Inferior parietal cortex (tissue), 1 donor: ENCODE measurements at regions not wholly inside any gene's neighbourhood (a gene's known extent, or its start where the extent isn't known, plus 50 kb on each side); places are given as distances from the start of the nearest gene placed in this dataset.
A peak's percentile ranks its signal among the peaks of the same experiment; 100 is the strongest.

ENCODE experiments used
- DNase-seq: peaks from one replicate; pipeline ENCODE4 v3.0.0-alpha.2; 2016; ENCODE audit errors: extremely low spot score

DNA sequence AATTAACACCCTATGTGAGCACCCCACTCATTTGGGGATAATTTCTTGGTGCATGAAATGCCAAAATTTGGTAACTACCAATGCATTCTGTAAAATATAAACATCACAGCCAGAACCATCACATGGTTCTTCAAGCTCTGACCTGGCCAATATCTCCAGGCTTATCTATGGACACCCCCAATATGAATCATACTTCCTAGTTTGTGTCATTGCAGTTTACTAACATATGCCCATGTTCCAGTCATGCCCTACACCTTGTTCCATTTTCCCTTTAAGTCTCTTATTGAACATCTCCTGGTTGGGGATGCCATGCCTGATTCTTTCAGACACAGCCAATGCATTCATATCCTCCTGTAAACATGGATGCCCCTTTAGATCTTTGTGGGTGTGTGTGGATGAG lies 572.8 kb upstream of the BTBD3 start:
- DNase-seq: no peak

DNA sequence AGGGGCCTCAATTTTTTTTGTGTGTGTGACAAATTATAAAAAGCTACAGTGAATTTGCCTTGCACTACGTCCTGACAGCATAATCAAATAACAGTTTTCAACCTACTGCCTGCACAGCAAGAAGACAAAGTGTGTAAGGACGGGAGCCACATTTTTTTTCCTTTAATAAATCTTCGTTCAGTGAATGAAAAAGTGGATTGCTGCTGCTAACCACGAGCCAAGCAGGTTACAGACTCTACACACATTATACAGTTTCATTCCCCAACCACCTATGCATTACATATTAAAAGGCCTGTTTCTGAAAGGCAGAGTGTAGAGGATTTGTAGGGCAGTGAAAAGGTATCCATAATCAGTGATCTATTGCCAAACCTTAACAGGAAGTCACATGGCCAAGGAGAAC lies 570.0 kb upstream of the BTBD3 start:
- no peak for DNase-seq

GRCh38 chr20:11350126-11351005 lies 567.3 kb upstream of the BTBD3 start:
- no peak for DNase-seq

GRCh38 chr20:11352041-11352440 lies 565.7 kb upstream of the BTBD3 start:
- DNase-seq: no peak

DNA sequence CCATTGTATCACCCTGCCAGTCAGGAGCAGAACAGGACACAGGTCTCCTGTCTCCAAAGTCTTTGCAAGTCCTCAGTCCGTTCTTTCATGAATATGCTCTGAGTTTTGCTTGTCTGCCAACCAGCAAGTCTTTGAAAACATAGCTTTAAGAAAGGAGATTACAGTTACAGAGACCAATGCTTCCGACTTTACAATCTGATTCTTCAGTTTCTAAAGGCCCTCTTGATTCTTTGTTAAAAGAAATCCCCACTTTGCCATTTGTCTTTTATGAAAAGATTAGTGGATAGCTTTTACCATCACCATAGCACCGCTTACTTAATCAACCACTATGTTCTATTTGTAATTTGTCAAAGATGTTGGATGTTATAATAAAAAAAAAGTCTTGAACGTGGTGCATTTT lies 562.8 kb upstream of the BTBD3 start:
- DNase-seq: no peak

DNA sequence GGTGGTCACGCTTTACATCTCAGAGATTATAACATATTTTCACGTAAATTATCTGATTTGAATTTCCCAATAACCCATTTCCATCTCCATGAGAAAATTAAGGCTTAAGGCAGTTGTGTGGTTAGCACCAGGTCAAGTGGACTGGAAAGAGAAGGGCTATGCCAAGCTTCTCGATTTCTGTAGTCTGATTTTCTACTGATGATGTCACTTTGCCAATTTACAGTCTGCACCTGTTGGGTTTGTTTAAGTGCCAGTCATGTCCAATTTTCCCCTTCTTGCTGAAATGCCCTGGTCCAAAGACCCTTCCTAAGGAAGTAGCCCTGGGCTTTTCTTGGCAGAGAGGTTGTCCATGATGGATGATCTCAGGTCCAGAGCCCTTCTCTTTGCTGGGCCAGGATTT lies 562.3 kb upstream of the BTBD3 start:
- DNase-seq: no peak

GRCh38 chr20:11356061-11356460 lies 561.6 kb upstream of the BTBD3 start:
- no peak for DNase-seq

DNA sequence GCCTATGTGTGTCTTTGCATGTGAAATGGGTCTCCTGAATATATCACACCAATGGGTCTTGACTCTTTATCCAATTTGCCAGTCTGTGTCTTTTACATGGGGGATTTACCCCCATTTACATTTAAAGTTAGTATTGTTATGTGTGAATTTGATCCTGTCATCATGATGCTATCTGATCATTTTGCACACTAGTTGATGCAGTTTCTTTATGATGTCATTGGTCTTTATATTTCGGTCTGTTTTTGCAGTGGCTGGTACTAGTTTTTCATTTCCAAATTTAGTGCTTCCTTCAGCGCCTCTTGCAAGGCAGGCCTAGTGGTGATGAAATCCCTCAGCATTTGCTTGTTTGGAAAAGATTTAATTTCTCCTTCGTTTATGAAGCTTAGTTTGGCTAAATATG lies 555.2 kb upstream of the BTBD3 start:
- DNase-seq: no peak

DNA sequence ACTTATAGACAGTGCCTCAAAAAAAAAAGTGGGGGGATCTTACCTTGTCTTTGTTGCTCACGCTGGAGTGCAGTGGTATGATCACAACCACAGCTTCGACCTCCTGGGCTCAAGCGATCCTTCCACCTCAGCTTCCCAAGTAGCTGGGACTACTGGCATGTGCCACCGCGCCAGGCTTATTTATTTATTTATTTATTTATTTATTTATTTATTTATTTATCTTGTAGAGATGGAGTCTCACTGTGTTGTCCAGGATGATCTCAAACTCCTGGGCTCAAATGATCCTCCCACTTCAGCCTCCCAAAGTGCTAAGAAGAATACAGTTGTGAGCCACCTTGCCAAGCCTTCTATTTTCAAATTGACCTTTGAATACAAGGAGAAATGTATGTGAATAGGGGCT lies 553.0 kb upstream of the BTBD3 start:
- DNase-seq: no peak

DNA sequence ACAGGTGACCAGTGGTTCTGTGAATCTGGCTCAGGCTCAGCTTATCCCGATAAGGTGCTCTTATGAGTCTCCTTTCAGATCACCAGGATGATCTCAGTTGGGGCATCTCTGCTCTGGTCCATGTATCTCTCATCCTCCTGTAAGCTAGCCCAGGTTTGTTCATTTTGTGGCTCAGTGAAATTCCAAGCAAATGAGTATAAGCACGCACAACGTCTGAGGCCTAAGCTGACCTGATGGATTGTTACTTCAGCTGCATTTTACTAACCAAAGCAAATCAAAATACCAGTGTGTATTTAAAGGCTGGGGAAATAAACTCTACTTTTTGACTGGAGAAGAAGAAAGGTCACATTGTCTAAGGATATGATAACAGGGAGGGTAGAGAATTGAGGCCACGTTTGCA lies 551.0 kb upstream of the BTBD3 start:
- DNase-seq: no peak

DNA sequence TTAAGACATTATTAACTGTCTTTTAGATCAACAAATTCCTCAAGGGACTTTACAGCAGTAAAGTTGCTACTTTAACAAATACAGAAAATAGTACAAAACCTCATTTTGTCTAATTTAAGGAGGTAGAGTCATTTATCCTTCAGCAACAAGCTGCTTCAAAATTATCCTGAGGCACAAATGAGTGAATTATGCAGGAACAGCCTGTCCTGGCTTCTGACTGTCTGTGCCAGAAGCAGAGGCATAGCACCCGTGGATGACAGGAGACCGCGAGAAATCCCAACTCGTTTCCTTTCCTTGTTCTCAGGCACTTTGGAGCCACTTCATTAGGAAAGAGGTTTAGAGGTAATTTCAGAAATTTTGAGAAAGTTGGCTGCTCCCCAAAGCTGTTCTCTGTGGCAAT lies 549.2 kb upstream of the BTBD3 start:
- DNase-seq: peak; percentile 28

- DNase-seq: no peak
Observed at GRCh38 chr20:11368965-11369711, 548.6 kb upstream of the BTBD3 start.

GRCh38 chr20:11371831-11372230 lies 545.9 kb upstream of the BTBD3 start:
- DNase-seq: no peak

- no peak for DNase-seq
Observed at GRCh38 chr20:11372876-11373790, 544.6 kb upstream of the BTBD3 start.

DNA sequence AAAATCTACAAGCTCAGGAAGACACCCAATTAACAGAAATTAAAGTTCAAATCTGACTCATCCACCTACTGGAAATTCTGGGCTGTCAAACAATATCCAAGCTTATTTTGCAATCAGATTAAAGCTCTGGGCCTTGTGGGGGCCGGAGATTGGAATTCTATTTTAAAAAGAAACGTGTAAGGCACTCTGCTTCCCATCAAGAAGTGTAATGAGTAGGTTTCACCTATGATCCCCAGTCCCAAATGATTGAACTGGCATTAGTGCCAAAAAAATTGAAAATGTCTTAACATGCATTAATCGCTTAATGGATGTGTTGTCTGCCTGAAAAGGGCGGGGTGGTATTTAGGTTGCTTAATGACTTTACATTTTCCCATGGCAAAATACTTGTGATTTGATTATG lies 542.4 kb upstream of the BTBD3 start:
- no peak for DNase-seq

DNA sequence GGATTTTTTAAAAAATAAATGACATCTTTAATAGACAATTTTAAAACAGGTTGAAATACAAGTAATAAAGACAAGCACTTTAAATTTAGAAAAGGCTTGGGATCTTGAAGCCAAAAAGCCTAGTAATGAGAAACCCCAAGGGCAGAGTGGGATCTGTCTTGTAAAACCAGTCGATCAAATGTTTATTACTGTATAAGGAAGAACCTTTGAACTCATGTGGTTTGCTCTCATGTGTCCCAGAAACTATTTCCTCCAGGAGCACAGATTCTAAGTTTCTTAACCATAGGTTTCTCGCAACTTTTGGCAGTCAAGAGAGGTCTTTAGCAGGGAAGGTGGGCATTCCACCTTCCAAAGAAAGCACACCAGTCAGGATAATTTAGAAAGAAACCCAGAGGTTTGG lies 541.7 kb upstream of the BTBD3 start:
- no peak for DNase-seq

DNA sequence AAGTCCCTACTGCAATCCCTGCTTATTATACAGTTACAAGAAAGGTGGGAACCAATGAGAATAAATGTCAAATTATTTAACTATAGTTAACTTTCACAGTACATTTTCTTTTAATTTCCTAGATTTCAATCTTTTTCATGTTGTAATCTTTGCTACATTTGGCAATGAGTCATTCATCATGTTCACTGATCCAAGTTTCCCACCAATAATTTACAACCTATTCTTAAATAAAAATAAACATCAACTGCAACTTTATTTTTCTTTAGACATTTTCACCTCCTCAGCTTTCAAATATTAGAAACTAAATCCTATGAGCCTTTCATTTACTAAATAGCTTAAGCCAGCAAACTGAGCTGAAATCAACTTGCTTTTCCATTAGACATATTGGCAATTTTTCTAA lies 541.3 kb upstream of the BTBD3 start:
- DNase-seq: no peak

DNA sequence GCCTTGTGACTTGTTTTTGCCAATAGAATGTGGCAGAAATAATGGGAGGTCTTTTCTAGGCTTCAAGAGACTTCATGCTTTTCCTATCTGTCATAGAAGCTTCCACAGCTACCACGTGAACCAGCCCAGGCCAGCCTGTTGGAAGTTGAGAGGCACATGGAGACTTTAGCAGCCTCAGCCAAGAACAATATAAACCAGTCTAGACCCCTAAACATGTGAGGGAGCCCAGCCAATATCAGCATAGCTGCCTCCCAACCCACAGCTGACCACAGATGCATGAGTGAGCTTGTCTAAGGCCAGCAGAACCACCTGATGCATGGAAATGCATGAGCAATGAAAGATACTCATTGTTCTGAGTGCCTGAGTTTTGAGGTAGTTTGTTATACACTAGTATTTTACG lies 540.7 kb upstream of the BTBD3 start:
- DNase-seq: no peak

GRCh38 chr20:11377761-11378160 lies 539.9 kb upstream of the BTBD3 start:
- no peak for DNase-seq

DNA sequence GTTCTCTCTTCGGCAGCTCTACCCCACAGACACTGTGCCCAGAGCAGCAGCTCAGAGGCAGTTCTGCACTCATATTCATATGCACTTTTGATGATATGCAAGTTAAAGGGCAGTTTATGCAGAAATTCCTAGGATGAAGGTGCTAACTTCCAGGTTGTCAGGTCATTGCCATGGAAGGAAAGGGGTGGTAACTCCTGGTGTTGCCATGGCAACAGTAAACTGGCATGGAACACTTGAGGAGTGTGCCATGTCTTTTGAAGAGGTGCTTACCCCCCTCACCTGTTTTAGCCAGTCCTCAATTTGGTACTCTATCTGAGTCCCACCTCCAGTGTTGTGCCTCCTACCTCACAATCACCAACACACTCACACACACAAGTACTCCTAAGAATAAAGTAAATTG lies 539.4 kb upstream of the BTBD3 start:
- no peak for DNase-seq

DNA sequence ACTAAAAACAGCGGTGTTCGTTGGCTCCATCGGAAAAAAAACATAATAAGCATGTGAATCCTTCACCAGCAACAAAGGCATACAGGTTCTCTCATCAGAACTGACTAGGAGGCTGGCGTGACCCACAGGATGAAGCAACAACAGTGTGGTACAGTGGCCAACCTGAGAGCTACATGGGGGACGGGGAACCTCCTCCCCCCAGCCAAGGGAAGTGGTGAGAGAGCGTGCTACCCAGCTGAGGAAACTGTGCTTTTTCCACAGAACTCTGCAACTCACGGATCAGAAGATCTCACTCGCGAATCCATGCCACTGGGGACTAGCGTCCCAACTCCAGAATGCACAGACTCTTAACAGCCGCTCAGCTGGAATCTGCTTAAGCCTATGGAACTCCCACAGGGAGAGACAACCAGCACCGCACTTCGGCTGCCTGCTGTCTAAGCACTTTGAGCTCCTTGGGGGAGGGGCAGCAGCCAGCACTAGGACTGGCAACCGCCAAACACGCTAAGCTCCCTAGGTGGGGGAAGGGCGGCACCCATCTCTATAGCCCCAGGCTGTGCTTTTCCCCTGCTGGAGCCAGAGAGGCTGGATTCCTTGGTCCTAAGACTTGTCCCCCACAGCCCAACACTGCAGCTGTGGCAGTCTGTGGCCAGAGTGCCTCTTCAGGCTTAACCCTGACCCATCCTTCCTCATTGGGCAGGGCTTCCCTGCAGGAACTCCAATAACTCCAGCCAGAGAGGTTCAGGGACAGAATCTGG lies 538.3 kb upstream of the BTBD3 start:
- no peak for DNase-seq
